Smooth muscle cell (in vitro differentiated cells): ENCODE measurements at regions not wholly inside any gene's neighbourhood (a gene's known extent, or its start where the extent isn't known, plus 50 kb on each side); places are given as distances from the start of the nearest gene placed in this dataset.

Experiments used
- DNase-seq: peaks from one replicate; lab custom pipeline; 2025; ENCODE audit not compliant: unreplicated experiment; lab: John Stamatoyannopoulos, UW
- H2AFZ ChIP-seq: fragments of 200-600 bp; sonication (generic); 2 replicates; pipeline ENCODE4 v1.6.0; 2016; ENCODE audit warnings: antibody characterized with exemption, low read depth, mild to moderate bottlenecking
- H3F3A ChIP-seq: fragments of 200-600 bp; sonication (generic); 2 replicates; pipeline ENCODE4 v1.6.0; 2017; ENCODE audit warnings: antibody characterized with exemption, low read depth
- H3K27ac ChIP-seq: fragments of 200-600 bp; sonication (generic); 2 replicates; pipeline ENCODE4 v1.5.1; 2016; ENCODE audit warnings: low read depth, mild to moderate bottlenecking
- H3K27me3 ChIP-seq: fragments of 200-600 bp; sonication (generic); 2 replicates; pipeline ENCODE4 v1.6.1; 2016; ENCODE audit warnings: low read depth, mild to moderate bottlenecking
- H3K36me3 ChIP-seq: fragments of 200-600 bp; sonication (generic); 2 replicates; pipeline ENCODE4 v1.5.1; 2016; ENCODE audit warnings: low read depth
- H3K4me1 ChIP-seq: fragments of 200-600 bp; sonication (generic); 2 replicates; pipeline ENCODE4 v1.5.1; 2016; ENCODE audit warnings: low read depth
- H3K4me2 ChIP-seq: fragments of 200-600 bp; sonication (generic); 2 replicates; pipeline ENCODE4 v1.6.0; 2016; ENCODE audit warnings: mild to moderate bottlenecking
- H3K4me3 ChIP-seq: fragments of 200-600 bp; sonication (generic); 2 replicates; pipeline ENCODE4 v1.5.1; 2016; ENCODE audit warnings: mild to moderate bottlenecking
- H3K79me2 ChIP-seq: fragments of 200-600 bp; sonication (generic); 2 replicates; pipeline ENCODE4 v1.6.0; 2016; ENCODE audit warnings: low read depth, mild to moderate bottlenecking
- H3K9ac ChIP-seq: fragments of 200-600 bp; sonication (generic); 2 replicates; pipeline ENCODE4 v1.6.0; 2016; ENCODE audit warnings: low read depth
- H3K9me3 ChIP-seq: fragments of 200-600 bp; sonication (generic); replicated peaks from 2 replicates; pipeline ENCODE4 v1.5.1; 2016; ENCODE audit warnings: low read depth
- H4K20me1 ChIP-seq: fragments of 200-600 bp; sonication (generic); 2 replicates; pipeline ENCODE4 v1.6.0; 2016; ENCODE audit warnings: low read depth
- CTCF ChIP-seq: fragments of 200-600 bp; sonication (generic); IDR thresholded peaks from 2 replicates; pipeline ENCODE4 v1.5.1; 2017; ENCODE audit warnings: borderline replicate concordance, mild to moderate bottlenecking, antibody characterized with exemption; ENCODE audit not compliant: insufficient read depth, poor library complexity, severe bottlenecking
- WGBS: methylation state at CpG from one replicate; pipeline ENCODE4 v1.1.7; 2016; ENCODE audit warnings: low lambda C conversion rate; 5-methylcytosine and 5-hydroxymethylcytosine counted together

DNA sequence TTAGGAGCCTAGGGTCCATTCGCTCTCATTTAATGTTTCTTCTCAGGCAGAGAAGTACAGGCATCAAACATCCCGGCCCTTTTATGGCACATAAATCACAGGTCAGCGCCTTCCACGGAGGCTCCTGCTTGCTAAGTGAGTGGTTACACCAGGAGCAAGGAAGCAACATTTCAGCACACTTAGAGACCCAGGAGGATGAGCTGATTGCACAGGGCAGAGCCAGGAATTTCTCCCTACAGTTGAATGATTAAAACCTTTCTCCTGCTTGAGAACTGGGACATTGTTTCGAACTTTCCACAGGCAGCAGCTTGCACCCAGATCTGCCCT is 233.4 kb downstream of the SPTSSA start:
- 82% methylated on average over 5 of the region's 5 CpGs for WGBS
- no peak for TF ChIP-seq CTCF
- H3K79me2 ChIP-seq = no peaks in the 10 kb centered on the region
- H3K27ac ChIP-seq = no peak overlapping the region
- H3K4me3 ChIP-seq = no peak overlapping the region
- H3K4me2 ChIP-seq = no peak overlapping the region
- no peaks in the 10 kb centered on the region for H3K9me3 ChIP-seq
- H3K4me1 ChIP-seq = no peaks in the 10 kb centered on the region
- DNase-seq = no peak
- H3K9ac ChIP-seq = no peak overlapping the region
- H3K36me3 ChIP-seq = no peaks in the 10 kb centered on the region
- H3F3A ChIP-seq = no peaks in the 10 kb centered on the region
- no peaks in the 10 kb centered on the region for H4K20me1 ChIP-seq
- no peaks in the 10 kb centered on the region for H3K27me3 ChIP-seq
- peak overlapping the region; percentile 52 for H2AFZ ChIP-seq

DNA sequence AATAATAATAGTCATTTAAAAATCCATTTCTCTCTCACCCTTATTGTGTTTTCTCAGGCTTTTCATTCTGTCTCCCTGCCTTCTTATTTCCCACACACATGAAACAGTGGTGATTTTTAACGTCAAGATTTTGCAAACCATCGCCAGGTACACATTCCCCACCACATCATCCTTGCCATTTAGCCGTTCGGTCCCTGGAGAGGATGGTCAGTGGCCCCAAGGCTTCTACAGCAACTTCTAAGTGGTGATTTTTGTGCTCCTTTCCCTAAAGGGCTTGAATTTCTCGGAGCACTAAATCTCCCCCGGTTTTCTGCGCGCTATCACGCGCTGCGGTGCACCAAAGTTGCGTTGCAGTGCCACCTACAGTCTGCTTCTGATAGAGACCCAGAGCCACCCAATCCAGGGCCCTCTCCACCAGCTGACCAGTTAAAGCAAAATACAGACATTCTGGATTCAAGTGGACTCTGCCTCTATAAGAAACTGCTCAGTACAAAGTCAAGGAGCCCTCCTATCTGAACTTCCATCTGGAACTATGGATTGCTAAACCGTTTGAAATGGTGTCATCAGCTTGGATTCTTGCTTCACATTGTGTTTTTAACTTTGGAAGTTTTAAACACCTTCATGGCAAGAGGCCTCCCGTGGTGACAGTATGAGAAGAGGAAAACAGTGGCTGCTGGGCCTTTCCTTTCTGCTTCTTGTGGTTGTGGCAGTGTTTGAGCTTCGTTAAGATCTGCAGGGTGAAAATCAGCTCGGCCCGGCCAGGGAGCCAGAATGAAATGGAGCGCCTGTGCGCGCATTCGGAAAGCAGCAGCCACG is 234.0 kb downstream of the SPTSSA start:
- H3K27ac ChIP-seq = no peak overlapping the region
- peak; percentile 80 for TF ChIP-seq CTCF

DNA sequence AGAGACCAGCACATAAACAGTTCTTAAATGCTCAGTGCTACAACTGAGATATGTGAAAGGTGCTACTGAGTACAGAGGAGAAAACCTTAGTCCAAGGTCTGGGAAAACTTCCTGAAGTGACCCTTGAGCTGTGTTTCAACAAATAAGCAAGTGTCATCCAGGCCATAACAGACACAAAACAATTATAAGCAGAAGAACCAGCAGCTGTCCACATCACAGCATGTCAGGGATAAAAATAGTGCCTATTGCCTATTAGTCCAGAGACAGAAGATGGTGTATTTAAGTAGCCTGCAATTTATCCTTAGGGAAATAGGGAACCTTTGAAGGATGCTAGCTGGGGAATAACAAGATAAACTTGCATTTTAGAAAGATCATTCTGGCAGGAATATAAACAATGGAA is 237.8 kb downstream of the SPTSSA start:
- Histone ChIP-seq H3K9me3 (no peaks in the 10 kb centered on the region), H3K36me3 (no peaks in the 10 kb centered on the region), H3K27ac (no peak overlapping the region), H3K27me3 (no peaks in the 10 kb centered on the region), H2AFZ (no peak overlapping the region), H3K79me2 (no peaks in the 10 kb centered on the region), H3K4me1 (peaks cover 5% of the 10 kb centered on the region), H3F3A (no peaks in the 10 kb centered on the region), H3K4me2 (no peak overlapping the region), H4K20me1 (no peaks in the 10 kb centered on the region), H3K9ac (no peak overlapping the region), H3K4me3 (no peak overlapping the region)
- no peak for TF ChIP-seq CTCF
- no peak for DNase-seq

More for the DNA sequence above, 234.0 kb downstream of the SPTSSA start:
- no peaks in the 10 kb centered on the region for H3K4me1 ChIP-seq
- no peaks in the 10 kb centered on the region for H4K20me1 ChIP-seq
- peak; percentile 12 for DNase-seq
- H2AFZ ChIP-seq = peak overlapping the region; percentile 52
- no peaks in the 10 kb centered on the region for H3F3A ChIP-seq
- peak overlapping the region; percentile 27 for H3K4me3 ChIP-seq
- no peak overlapping the region for H3K9ac ChIP-seq
- peak overlapping the region; percentile 76 for H3K4me2 ChIP-seq
- no peaks in the 10 kb centered on the region for H3K79me2 ChIP-seq
- no peaks in the 10 kb centered on the region for H3K36me3 ChIP-seq
- WGBS = 36% methylated on average over 22 of the region's 22 CpGs
- no peaks in the 10 kb centered on the region for H3K27me3 ChIP-seq
- H3K9me3 ChIP-seq = no peaks in the 10 kb centered on the region

- H3K4me1 ChIP-seq = peaks cover 5% of the 10 kb centered on the region
- no peaks in the 10 kb centered on the region for H3K36me3 ChIP-seq
- H3K27ac ChIP-seq = no peak overlapping the region
- H3K9ac ChIP-seq = no peak overlapping the region
- TF ChIP-seq CTCF = no peak
- H3K27me3 ChIP-seq = no peaks in the 10 kb centered on the region
- H3K4me2 ChIP-seq = no peak overlapping the region
- WGBS = 57% methylated on average over 3 of the region's 3 CpGs
- no peak overlapping the region for H3K4me3 ChIP-seq
- H3K79me2 ChIP-seq = no peaks in the 10 kb centered on the region
- no peak overlapping the region for H2AFZ ChIP-seq
- no peaks in the 10 kb centered on the region for H3K9me3 ChIP-seq
- no peaks in the 10 kb centered on the region for H3F3A ChIP-seq
- DNase-seq = no peak
- H4K20me1 ChIP-seq = no peaks in the 10 kb centered on the region
Measured at GRCh38 chr14:34223373-34224148, 238.5 kb downstream of the SPTSSA start.
